ACHN (cell line): ENCODE measurements at regions not wholly inside any gene's neighbourhood (a gene's known extent, or its start where the extent isn't known, plus 50 kb on each side); places are given as distances from the start of the nearest gene placed in this dataset.
A peak's percentile ranks its signal among the peaks of the same experiment; 100 is the strongest.

Experiments
- DNase-seq: peaks from one replicate; pipeline ENCODE4 v3.0.0-alpha.2; 2015
- in situ Hi-C: cut with HindIII; loops from 2 replicates; pipeline ENCODE4 v1.10.0; 2017; ENCODE audit warnings: low sequenced_read_pairs, low pct_ligation_motif_present, low pct_unique_long_range_greater_than_20kb

GRCh38 chr7:88700725-88701124 lies 58.8 kb upstream of the ZNF804B start:
- in situ Hi-C loops = no loop called here

GRCh38 chr7:88694207-88694606 lies 65.3 kb upstream of the ZNF804B start:
- in situ Hi-C loops = no loop called here

More at GRCh38 chr7:88700725-88701124, 58.8 kb upstream of the ZNF804B start:
- DNase-seq = no peak

GRCh38 chr7:88693131-88693530 lies 66.4 kb upstream of the ZNF804B start:
- in situ Hi-C loops = no loop called here
- no peak for DNase-seq

More at GRCh38 chr7:88694207-88694606, 65.3 kb upstream of the ZNF804B start:
- no peak for DNase-seq

- in situ Hi-C loops = no loop called here
- DNase-seq = no peak
Measured at GRCh38 chr7:88692493-88692892, 67.0 kb upstream of the ZNF804B start.

DNA sequence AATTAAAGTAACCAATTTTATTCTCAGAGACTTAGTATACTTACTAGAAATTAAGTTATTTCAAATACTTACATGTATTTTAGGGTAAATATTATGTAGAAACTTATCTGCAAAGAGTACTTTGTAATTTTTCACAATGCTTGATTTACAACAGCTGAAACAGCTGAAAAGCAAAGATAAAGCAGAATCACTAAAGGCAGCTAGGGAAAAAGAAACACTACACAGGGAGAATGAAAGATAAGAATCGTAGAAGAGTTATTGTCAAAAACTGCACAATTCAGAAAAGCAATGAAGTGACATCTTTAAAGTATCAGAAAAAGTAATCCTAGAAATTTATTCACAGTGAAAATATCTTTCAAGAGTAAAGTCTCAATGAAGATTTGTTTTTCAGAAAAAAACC lies 69.7 kb upstream of the ZNF804B start:
- no peak for DNase-seq

GRCh38 chr7:88688222-88688621 lies 71.3 kb upstream of the ZNF804B start:
- DNase-seq = no peak
- in situ Hi-C loops = no loop called here

More for the DNA sequence above, 69.7 kb upstream of the ZNF804B start:
- in situ Hi-C loops = no loop called here

DNA sequence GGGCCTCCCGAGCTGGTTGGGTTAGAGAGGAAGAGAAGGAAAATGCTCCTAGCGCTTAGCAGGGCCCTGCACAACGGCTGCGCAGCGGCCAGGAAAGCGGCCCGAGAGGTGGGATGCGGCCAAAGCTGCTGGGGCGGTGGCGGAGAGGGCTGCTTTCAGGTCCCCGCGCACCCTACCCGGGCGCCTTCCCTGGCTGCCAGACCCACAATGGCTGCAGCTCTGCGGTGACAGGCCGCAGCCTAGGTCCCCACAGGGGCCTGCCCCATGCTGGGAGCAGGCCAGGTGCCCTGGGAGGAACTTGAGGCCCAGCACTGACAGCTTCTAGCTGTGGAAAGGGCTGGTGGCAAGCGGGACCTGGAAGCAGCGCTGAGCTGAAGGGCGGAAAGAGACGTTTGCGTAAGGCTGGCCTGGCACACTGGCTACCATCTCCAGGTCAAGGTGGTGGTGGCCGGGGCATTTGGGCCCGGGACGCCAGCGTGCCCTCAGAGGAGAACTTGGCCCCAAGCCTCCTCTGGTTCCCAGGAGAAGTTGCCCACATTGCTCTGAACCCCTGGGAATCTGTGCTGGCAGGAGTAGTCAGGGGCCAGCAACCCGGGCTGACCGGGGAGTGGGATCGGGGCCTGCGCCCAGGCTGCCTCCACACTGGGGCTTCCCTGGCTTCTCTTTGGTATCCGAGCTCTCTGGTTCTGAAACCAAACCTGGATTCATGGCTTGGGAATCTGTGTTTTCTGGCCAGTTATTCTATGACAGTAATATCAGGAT lies 72.9 kb upstream of the ZNF804B start:
- in situ Hi-C loops = no loop called here
- DNase-seq = no peak

DNA sequence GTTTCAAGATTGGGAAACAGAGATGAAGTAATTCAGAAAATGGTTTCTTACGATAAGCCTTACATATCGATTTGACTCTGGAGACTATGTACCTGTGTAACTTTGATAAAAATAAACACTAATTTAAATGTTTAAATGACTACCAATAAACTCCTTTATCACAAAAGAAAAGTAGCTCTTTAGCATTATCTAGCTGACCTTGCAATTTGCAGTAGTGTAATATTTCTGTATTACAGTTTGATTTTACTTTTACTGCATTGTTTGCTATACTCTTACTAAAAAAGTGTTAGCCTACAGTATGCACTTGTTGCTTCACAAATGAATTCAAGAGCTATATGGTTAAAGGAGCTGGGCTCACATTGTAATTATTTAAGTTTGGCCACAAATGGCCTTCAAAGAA lies 77.8 kb upstream of the ZNF804B start:
- in situ Hi-C loops = no loop called here
- no peak for DNase-seq

GRCh38 chr7:88670536-88670935 lies 89.0 kb upstream of the ZNF804B start:
- DNase-seq = no peak
- in situ Hi-C loops = no loop called here

DNA sequence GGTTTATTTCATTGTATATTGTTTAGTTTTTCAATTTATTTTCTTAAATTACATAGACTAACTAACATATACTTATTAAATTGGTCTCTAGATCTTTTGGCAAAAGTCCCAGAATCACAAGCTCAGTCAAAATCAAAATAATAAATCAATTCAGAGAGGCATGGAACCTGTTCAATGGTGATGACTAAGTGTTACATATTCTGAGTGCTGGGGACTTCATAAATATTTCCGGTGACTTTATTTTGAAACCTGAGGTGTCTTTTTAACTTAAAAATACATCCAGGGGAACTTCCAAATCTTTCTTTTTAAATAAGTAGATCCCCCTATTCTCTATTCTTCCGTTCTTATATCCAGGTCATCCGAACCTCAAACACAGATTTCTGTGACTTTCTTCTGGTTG lies 89.6 kb upstream of the ZNF804B start:
- no peak for DNase-seq
- in situ Hi-C loops = no loop called here

DNA sequence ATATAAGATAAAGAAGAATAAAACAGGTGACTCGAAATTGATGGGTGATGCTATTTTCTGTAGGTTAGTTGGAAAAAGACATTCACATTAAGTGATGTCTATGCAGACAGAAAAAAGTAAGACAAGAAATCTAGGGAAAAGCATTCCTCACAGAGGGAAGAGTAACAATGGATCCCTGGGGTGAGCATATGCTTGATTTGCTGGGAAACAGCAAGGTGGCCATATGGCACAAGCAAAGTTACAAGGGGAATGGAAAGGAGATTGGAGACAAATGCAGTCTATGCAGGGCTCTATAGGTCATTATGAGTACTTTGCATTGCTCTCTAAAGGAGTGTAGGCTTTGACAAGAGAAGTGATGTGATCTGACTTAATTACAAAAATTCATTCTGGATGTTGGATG lies 90.9 kb upstream of the ZNF804B start:
- in situ Hi-C loops = no loop called here
- DNase-seq = no peak

DNA sequence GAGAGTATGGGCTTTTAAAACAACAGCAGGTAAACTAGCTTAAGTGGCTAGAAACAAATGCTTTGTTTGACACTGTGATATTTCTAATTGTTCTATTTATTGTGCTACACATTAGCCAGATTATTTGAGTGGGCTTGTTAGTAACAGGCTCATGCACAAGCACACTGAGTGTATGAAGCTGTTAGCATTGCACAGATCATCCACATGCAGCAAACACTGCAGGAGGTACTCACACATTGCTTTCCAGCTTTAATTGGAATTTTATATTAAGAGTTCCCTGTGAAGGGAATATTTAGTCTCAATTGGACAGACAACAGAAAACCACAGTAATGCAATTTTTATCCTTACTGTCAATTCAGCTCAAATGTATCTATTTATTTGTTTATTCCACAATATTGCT lies 92.9 kb upstream of the ZNF804B start:
- no peak for DNase-seq
- in situ Hi-C loops = no loop called here

GRCh38 chr7:88665892-88666514 lies 93.5 kb upstream of the ZNF804B start:
- DNase-seq = no peak
- in situ Hi-C loops = no loop called here

- in situ Hi-C loops = no loop called here
- DNase-seq = peak; percentile 74
Measured at GRCh38 chr7:88664630-88665233, 94.8 kb upstream of the ZNF804B start.

DNA sequence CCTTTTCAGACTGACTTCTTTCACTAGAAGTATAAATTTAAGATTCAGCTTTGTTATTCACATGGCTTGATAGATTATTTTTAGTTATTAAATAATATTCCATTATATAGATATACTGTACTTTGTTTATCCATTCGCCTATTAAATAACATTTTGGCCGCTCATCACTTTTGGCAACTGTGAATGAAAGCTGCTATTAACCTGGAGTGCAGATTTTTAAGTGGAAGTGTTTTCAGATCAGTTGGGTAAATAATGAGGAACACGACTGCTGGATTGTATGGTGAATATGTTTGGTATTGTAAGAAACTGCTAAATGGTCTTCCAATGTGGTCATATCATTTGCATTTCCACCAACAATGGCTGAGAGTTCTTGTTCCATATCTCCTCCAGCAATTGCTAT lies 97.6 kb upstream of the ZNF804B start:
- in situ Hi-C loops = no loop called here
- no peak for DNase-seq

DNA sequence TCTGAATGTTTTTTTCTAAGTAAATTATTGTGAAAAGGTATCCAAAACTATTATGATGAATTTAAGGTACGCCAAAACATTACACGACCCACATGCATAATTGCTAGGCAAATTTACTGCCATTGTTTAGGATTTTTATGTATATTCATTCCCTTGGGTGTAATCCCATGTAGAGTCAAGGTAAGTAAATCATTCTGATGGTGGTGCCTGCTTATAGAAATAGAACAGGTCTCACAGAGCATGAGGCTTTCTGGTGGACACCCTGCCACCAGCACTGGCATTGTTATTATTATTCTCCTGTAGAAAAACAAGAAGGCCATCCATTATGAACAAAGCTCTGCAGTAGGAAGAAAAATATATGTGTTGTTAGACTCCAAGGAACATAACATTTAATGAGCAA lies 111.7 kb upstream of the ZNF804B start:
- in situ Hi-C loops = no loop called here

GRCh38 chr7:88638583-88638982 lies 120.9 kb upstream of the ZNF804B start:
- in situ Hi-C loops = no loop called here
- DNase-seq = no peak

More for the DNA sequence above, 111.7 kb upstream of the ZNF804B start:
- DNase-seq = no peak

DNA sequence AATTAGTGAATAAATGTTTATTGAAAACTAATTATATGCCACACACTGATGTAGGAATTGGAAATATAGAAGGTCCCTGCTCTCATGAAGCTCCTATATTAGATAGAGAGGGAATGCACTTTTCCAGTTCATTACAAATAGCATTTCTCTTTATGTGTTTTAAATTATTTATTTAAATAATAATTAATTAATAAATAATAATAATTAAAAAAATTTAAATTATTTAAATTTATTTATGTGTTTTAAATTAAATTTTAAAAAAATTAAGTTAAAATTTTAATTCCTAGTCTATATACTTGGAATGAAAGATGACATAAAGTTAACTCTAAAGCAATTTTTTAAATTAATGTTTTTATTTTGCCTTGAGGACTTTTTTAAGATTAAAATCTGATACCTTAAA lies 121.7 kb upstream of the ZNF804B start:
- DNase-seq = no peak
- in situ Hi-C loops = no loop called here

GRCh38 chr7:88635149-88635548 lies 124.4 kb upstream of the ZNF804B start:
- DNase-seq = no peak
- in situ Hi-C loops = no loop called here

- in situ Hi-C loops = no loop called here
- no peak for DNase-seq
Measured at GRCh38 chr7:88629559-88629958, 129.9 kb upstream of the ZNF804B start.
